ENCODE measurements at regions not wholly inside any gene's neighbourhood (a gene's known extent, or its start where the extent isn't known, plus 50 kb on each side); places are given as distances from the start of the nearest gene placed in this dataset.

DNA sequence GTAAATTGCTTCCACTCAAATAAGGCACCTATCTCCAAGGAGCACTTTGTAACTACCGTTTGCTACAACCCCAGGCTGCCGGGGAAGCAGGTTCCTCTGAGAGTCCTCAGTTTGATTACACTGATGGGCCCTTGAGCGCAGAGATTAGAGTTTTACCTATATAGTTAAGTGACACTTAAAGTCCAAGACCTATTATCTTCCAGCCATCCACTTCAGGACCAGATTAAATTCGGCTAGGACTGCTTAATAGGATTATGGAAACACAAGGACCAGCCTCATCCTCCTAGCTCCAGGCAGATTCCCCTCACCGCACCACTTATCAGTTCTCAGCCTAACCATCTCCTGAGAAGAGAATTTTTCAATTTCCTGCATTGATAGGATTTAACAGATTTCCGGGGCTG is 64.7 kb upstream of the TIAM2 start:
- CTCF ChIA-PET = interaction anchor here (0.7 to 4.6 kb wide), 3 partner anchors 92 to 242 kb away, joined by 3 to 55 read pairs (median 4); no protein-coding TSS in a partner anchor
- ATAC-seq (no peak), DNase-seq (ENCODE audit: low read depth in 1 of 2, low spot score in 1 of 2) (no peak), FAIRE-seq (no peak)
- H3K27ac ChIP-seq = no peak overlapping the region
- peaks cover 14% of the 10 kb centered on the region for H3K4me1 ChIP-seq
- no peaks in the 10 kb centered on the region for H3K9me3 ChIP-seq
- WGBS (ENCODE audit: missing lambda C conversion rate) = 98% methylated on average over 6 of the region's 6 CpGs
- TF ChIP-seq CHD2 (IDR thresholded peaks at IDR 0.05; ENCODE audit: low read length, partially characterized antibody) = no peak
- no peak for TF ChIP-seq REST (IDR thresholded peaks at IDR 0.05)
- TF ChIP-seq HOXB13 (CRISPR knock-in tag; IDR thresholded peaks at IDR 0.05; ENCODE audit: low read depth) = no peak
- no peak for TF ChIP-seq RAD21 (conservative IDR thresholded peaks at IDR 0.05 in 1 of 2, IDR thresholded peaks at IDR 0.05 in 1 of 2)
- TF ChIP-seq RNF2 (IDR thresholded peaks at IDR 0.05; ENCODE audit: borderline replicate concordance, low read depth) = no peak
- TF ChIP-seq ZNF302 (CRISPR knock-in tag; IDR thresholded peaks at IDR 0.05) = no peak
- TF ChIP-seq SREBF2 (IDR thresholded peaks at IDR 0.05) = no peak
- TF ChIP-seq ZSCAN20 (CRISPR knock-in tag; IDR thresholded peaks at IDR 0.05) = no peak
- no peak for TF ChIP-seq BHLHE40 (IDR thresholded peaks at IDR 0.05; ENCODE audit: low read depth, low read length)
- no peak for TF ChIP-seq TP53 (CRISPR knock-in tag; IDR thresholded peaks at IDR 0.05)
- TF ChIP-seq, protein P1, sequence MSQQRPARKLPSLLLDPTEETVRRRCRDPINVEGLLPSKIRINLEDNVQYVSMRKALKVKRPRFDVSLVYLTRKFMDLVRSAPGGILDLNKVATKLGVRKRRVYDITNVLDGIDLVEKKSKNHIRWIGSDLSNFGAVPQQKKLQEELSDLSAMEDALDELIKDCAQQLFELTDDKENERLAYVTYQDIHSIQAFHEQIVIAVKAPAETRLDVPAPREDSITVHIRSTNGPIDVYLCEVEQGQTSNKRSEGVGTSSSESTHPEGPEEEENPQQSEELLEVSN (IDR thresholded peaks at IDR 0.05; ENCODE audit: borderline replicate concordance, low read depth) = no peak
- TF ChIP-seq GATA3 (IDR thresholded peaks at IDR 0.05; ENCODE audit: borderline replicate concordance) = no peak
- TF ChIP-seq, protein P2, sequence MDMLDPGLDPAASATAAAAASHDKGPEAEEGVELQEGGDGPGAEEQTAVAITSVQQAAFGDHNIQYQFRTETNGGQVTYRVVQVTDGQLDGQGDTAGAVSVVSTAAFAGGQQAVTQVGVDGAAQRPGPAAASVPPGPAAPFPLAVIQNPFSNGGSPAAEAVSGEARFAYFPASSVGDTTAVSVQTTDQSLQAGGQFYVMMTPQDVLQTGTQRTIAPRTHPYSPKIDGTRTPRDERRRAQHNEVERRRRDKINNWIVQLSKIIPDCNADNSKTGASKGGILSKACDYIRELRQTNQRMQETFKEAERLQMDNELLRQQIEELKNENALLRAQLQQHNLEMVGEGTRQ (IDR thresholded peaks at IDR 0.05) = no peak
- no peak for TF ChIP-seq CBX8 (IDR thresholded peaks at IDR 0.05)
- no peak for TF ChIP-seq PHF8 (IDR thresholded peaks at IDR 0.05; ENCODE audit: borderline replicate concordance, low read depth)
- no peak for TF ChIP-seq POLR2AphosphoS2 (conservative IDR thresholded peaks at IDR 0.05; ENCODE audit: low read length)
- no peak for TF ChIP-seq KDM1A (IDR thresholded peaks at IDR 0.05; ENCODE audit: low read depth)
- no peak overlapping the region for H3K4me2 ChIP-seq
- H3K4me3 ChIP-seq = no peak overlapping the region
- POLR2A ChIA-PET = no interaction called here

- DNase-seq (ENCODE audit: low read depth in 1 of 2, low spot score in 1 of 2) = no peak
- ChIA-PET CTCF (interaction anchor here (0.6 to 2.0 kb wide), 4 partner anchors 11 to 383 kb away, joined by 3 to 7 read pairs (median 4); no protein-coding TSS in a partner anchor), POLR2A (no interaction called here)
- no peak for TF ChIP-seq KDM5A (IDR thresholded peaks at IDR 0.05)
- TF ChIP-seq CBX8 (IDR thresholded peaks at IDR 0.05) = no peak
- no peak for TF ChIP-seq MYC (IDR thresholded peaks at IDR 0.05; ENCODE audit: borderline replicate concordance, low read length)
- Histone ChIP-seq H3K9me3 (no peaks in the 10 kb centered on the region), H3K4me2 (no peak overlapping the region; the same call in 2 of the 3 replicates), H3K4me3 (no peak overlapping the region), H3K4me1 (peaks cover 14% of the 10 kb centered on the region), H3K27ac (no peak overlapping the region)
- FAIRE-seq = no peak
- WGBS (ENCODE audit: missing lambda C conversion rate) = 85% methylated on average over 4 of the region's 4 CpGs
- no peak for ATAC-seq
These were observed 63.2 kb upstream of the TIAM2 start for GRCh38 chr6:154931711-154932424.
